ENCODE measurements at regions not wholly inside any gene's neighbourhood (a gene's known extent, or its start where the extent isn't known, plus 50 kb on each side); places are given as distances from the start of the nearest gene placed in this dataset.

DNA sequence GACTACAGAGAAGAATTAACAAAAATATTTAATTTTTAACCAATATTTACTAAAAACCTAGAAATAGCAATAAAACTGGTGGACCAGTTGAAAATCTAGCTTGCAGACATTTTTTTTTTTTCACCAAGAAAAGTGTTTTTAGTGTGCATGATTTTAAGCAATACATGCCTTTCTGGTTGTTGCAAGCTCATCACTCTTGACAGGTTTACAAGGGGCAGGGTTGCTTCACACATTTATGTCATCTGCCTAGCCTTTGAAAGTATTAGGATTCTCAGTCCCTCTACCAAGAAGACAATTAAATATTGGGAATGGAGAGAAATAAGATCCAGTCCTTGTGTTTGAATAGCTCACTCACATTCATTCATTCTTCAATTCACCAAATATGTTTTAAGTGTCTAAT, 53.8 kb upstream of the LYPLAL1 start:
- no peak overlapping the region for H3K4me3 ChIP-seq (ENCODE audit: low read depth, low read length)
- DNase-seq (ENCODE audit: low read depth): peak; percentile 82
- TF ChIP-seq MYC (IDR thresholded peaks at IDR 0.05; ENCODE audit: low read depth, low read length) (no peak), POLR2A (IDR thresholded peaks at IDR 0.05; ENCODE audit: extremely low read depth, insufficient read length) (no peak)
- TF ChIP-seq, protein P1, sequence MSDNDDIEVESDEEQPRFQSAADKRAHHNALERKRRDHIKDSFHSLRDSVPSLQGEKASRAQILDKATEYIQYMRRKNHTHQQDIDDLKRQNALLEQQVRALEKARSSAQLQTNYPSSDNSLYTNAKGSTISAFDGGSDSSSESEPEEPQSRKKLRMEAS (IDR thresholded peaks at IDR 0.05; ENCODE audit: low read depth, low read length): no peak
- TF ChIP-seq, protein P2, sequence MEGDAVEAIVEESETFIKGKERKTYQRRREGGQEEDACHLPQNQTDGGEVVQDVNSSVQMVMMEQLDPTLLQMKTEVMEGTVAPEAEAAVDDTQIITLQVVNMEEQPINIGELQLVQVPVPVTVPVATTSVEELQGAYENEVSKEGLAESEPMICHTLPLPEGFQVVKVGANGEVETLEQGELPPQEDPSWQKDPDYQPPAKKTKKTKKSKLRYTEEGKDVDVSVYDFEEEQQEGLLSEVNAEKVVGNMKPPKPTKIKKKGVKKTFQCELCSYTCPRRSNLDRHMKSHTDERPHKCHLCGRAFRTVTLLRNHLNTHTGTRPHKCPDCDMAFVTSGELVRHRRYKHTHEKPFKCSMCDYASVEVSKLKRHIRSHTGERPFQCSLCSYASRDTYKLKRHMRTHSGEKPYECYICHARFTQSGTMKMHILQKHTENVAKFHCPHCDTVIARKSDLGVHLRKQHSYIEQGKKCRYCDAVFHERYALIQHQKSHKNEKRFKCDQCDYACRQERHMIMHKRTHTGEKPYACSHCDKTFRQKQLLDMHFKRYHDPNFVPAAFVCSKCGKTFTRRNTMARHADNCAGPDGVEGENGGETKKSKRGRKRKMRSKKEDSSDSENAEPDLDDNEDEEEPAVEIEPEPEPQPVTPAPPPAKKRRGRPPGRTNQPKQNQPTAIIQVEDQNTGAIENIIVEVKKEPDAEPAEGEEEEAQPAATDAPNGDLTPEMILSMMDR (IDR thresholded peaks at IDR 0.05; ENCODE audit: low read depth, low read length): no peak

DNA sequence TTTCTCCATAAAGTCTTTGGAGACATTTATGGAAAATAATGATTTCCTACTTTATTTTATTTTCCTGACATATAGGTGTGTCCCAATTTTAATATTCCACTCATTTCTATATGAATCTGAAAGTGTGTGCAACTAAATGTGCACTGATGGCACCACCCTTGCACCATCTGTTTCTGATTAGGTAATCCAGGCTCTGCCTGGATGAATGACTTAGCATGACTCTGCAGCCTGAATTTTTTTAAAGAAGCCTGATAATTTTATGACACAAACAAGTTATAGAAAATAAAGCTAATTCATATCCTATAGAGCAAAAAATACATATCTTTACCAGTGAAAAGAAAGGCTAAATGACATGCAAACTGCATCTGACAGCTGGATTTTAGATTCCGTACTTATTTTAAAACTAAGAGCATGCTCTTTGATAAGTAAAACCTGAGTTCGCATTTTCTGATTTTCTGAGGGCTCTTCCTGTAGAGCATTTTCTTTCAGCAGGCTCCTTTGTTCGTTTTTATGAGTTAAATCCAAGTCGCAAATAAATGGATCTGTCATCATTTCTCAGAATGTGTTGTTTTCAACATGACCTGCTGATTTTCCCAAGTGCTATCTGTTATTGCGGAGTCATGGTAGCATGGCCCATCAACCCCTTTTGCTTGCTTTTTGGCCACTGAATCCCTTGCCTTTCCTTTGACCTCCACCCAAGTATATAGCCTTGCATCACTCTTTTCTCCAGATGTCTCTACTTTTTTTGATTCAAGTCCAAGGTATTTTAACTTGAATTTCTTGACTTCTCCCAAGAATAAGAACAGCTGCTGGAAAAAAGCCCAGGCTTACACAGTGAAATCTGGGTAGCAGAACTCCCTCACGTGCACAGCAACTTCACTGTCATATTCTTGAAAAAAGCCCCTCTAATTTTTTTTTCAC, 52.8 kb upstream of the LYPLAL1 start:
- no peak for TF ChIP-seq MYC (IDR thresholded peaks at IDR 0.05; ENCODE audit: low read depth, low read length)
- TF ChIP-seq, protein P1 (IDR thresholded peaks at IDR 0.05; ENCODE audit: low read depth, low read length): peak; percentile 43; the same call in 1 of the 2 replicates
- TF ChIP-seq POLR2A (IDR thresholded peaks at IDR 0.05; ENCODE audit: extremely low read depth, insufficient read length): no peak
- no peak overlapping the region for H3K4me3 ChIP-seq (ENCODE audit: low read depth, low read length)
- DNase-seq (ENCODE audit: low read depth): peak; percentile 75

DNA sequence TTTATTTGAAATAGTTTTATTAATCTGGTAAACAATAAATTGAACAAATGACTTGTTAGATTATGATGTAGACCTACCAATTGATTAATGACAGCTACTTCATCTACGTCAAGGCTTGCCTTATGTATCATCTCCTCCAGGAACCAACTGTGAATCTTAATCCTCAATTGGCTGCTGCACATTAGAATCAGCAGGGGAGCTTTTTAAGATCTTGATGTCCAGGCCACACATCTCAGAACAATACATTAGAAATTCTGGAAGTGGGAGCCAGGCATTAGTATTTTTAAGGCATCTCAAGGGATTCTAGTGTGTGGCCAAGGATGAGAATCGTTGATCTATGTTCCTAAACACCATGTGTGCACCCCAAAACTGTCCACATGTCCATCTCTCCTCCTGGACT, 52.0 kb upstream of the LYPLAL1 start:
- no peak for DNase-seq (ENCODE audit: low read depth)
- TF ChIP-seq, protein P2 (IDR thresholded peaks at IDR 0.05; ENCODE audit: low read depth, low read length): no peak
- TF ChIP-seq POLR2A (IDR thresholded peaks at IDR 0.05; ENCODE audit: extremely low read depth, insufficient read length) (no peak), MYC (IDR thresholded peaks at IDR 0.05; ENCODE audit: low read depth, low read length) (no peak)
- TF ChIP-seq, protein P1 (IDR thresholded peaks at IDR 0.05; ENCODE audit: low read depth, low read length): no peak
- no peak overlapping the region for H3K4me3 ChIP-seq (ENCODE audit: low read depth, low read length)

DNA sequence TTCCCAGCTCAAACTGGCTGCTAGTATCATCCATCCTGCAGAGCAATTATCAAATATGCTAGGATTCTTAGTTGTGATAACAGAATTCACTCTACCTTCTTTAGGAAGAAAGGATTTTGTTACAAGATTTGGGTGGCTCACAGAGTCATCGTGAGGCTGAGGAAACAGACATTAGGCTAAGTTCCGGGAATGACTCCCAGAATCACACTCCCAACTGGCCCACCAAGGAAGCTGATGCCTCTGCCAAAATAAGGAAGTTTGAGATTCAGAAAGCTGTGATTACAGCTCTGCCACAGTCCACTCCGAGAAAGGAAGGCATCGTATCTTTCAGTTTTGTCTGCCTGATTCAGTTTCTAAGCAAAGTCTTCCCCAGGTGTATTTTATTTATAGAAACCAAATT, 50.6 kb upstream of the LYPLAL1 start:
- no peak for DNase-seq (ENCODE audit: low read depth)
- no peak overlapping the region for H3K4me3 ChIP-seq (ENCODE audit: low read depth, low read length)
- TF ChIP-seq, protein P1 (IDR thresholded peaks at IDR 0.05; ENCODE audit: low read depth, low read length): no peak
- TF ChIP-seq MYC (IDR thresholded peaks at IDR 0.05; ENCODE audit: low read depth, low read length): no peak
- TF ChIP-seq, protein P2 (IDR thresholded peaks at IDR 0.05; ENCODE audit: low read depth, low read length): no peak
- no peak for TF ChIP-seq POLR2A (IDR thresholded peaks at IDR 0.05; ENCODE audit: extremely low read depth, insufficient read length)

Measured in NB4 (cell line).